Neutrophil (primary cell): ENCODE measurements at regions not wholly inside any gene's neighbourhood (a gene's known extent, or its start where the extent isn't known, plus 50 kb on each side); places are given as distances from the start of the nearest gene placed in this dataset.
"Not testable (repeated sequence)": the region's sequence is repeated elsewhere in the genome, so short reads cannot be mapped to it uniquely, and the experiment has no call there.

Experiments used
- H3K27ac ChIP-seq: fragments of 200-600 bp; sonication (generic); 2 replicates; pipeline ENCODE4 v1.5.1; 2016; ENCODE audit warnings: mild to moderate bottlenecking, moderate library complexity
- H3K27me3 ChIP-seq: fragments of 200-600 bp; sonication (generic); 2 replicates; pipeline ENCODE4 v1.6.0; 2016; ENCODE audit warnings: mild to moderate bottlenecking
- H3K36me3 ChIP-seq: fragments of 200-600 bp; sonication (generic); 2 replicates; pipeline ENCODE4 v1.5.1; 2017
- H3K4me1 ChIP-seq, 2 experiments: fragments of 200-600 bp in 1 of 2; sonication (generic) in 1 of 2; 1 replicate in 1 of 2; 2 replicates in 1 of 2; pipeline versions ENCODE4 v1.5.1 to v1.6.1; 2013 to 2016; ENCODE audit warnings: low read depth in 1 of 2, low read length in 1 of 2, mild to moderate bottlenecking in 1 of 2, moderate library complexity in 1 of 2; ENCODE audit not compliant: control insufficient read depth in 1 of 2, insufficient read depth in 1 of 2
- H3K4me3 ChIP-seq, 2 experiments: fragments of 200-600 bp in 1 of 2; sonication (generic) in 1 of 2; 1 replicate in 1 of 2; 2 replicates in 1 of 2; pipeline ENCODE4 v1.5.1; 2013 to 2016; ENCODE audit warnings: low read depth in 1 of 2, low read length in 1 of 2, mild to moderate bottlenecking in 1 of 2, moderate library complexity in 1 of 2
- H3K9me3 ChIP-seq: fragments of 200-600 bp; sonication (generic); 2 replicates; pipeline ENCODE4 v1.5.1; 2016
- CTCF ChIP-seq: fragments of 200-600 bp; sonication (generic); IDR thresholded peaks from 2 replicates; pipeline ENCODE4 v1.5.1; 2016; ENCODE audit warnings: antibody characterized with exemption

- no peak for TF ChIP-seq CTCF
- no peaks in the 10 kb centered on the region for H3K4me1 ChIP-seq
- H3K27ac ChIP-seq = no peak overlapping the region
Observed at GRCh38 chr9:30065888-30066287, 2318.6 kb upstream of the ACO1 start.

GRCh38 chr9:30069236-30069635, 2315.2 kb upstream of the ACO1 start:
- H3K4me3 ChIP-seq, H3K4me1 ChIP-seq, H3K36me3 ChIP-seq, H3K9me3 ChIP-seq, H3K27me3 ChIP-seq, H3K27ac ChIP-seq: not testable (repeated sequence)

More at GRCh38 chr9:30065888-30066287, 2318.6 kb upstream of the ACO1 start:
- Histone ChIP-seq H3K9me3 (no peaks in the 10 kb centered on the region), H3K4me3 (no peak overlapping the region), H3K36me3 (no peaks in the 10 kb centered on the region), H3K27me3 (no peaks in the 10 kb centered on the region)

- H3K27me3 ChIP-seq = no peaks in the 10 kb centered on the region
- no peak overlapping the region for H3K27ac ChIP-seq
- no peak for TF ChIP-seq CTCF
- no peaks in the 10 kb centered on the region for H3K4me1 ChIP-seq
- H3K9me3 ChIP-seq = no peaks in the 10 kb centered on the region
- H3K4me3 ChIP-seq = no peak overlapping the region
- H3K36me3 ChIP-seq = no peaks in the 10 kb centered on the region
Observed at GRCh38 chr9:30075022-30075421, 2309.4 kb upstream of the ACO1 start.

- no peaks in the 10 kb centered on the region for H3K4me1 ChIP-seq
- no peak for TF ChIP-seq CTCF
- H3K9me3 ChIP-seq = no peaks in the 10 kb centered on the region
- no peaks in the 10 kb centered on the region for H3K36me3 ChIP-seq
- no peaks in the 10 kb centered on the region for H3K27me3 ChIP-seq
- no peak overlapping the region for H3K4me3 ChIP-seq
- no peak overlapping the region for H3K27ac ChIP-seq
Observed at GRCh38 chr9:30075451-30076199, 2308.8 kb upstream of the ACO1 start.

GRCh38 chr9:30078195-30078594, 2306.2 kb upstream of the ACO1 start:
- H3K4me1 ChIP-seq = no peaks in the 10 kb centered on the region
- H3K36me3 ChIP-seq = no peaks in the 10 kb centered on the region
- no peak overlapping the region for H3K27ac ChIP-seq
- no peak for TF ChIP-seq CTCF
- H3K27me3 ChIP-seq = no peaks in the 10 kb centered on the region
- H3K4me3 ChIP-seq = no peak overlapping the region
- no peaks in the 10 kb centered on the region for H3K9me3 ChIP-seq

- Histone ChIP-seq H3K27me3 (no peaks in the 10 kb centered on the region), H3K9me3 (no peaks in the 10 kb centered on the region), H3K27ac (no peak overlapping the region), H3K4me1 (no peaks in the 10 kb centered on the region), H3K4me3 (no peak overlapping the region), H3K36me3 (no peaks in the 10 kb centered on the region)
- no peak for TF ChIP-seq CTCF
Observed at GRCh38 chr9:30089428-30089827, 2295.0 kb upstream of the ACO1 start.
